Activated T-helper 1 cell treated with anti-CD3 and anti-CD28 coated beads, Interleukin-2, amount 50 U/mL, for 16 hours (primary cell): ENCODE measurements at regions not wholly inside any gene's neighbourhood (a gene's known extent, or its start where the extent isn't known, plus 50 kb on each side); places are given as distances from the start of the nearest gene placed in this dataset.
"Not testable (repeated sequence)": the region's sequence is repeated elsewhere in the genome, so short reads cannot be mapped to it uniquely, and the experiment has no call there.

Experiments used
- DNase-seq, 2 donors: peaks; one replicate each; pipeline ENCODE4 v3.0.0-alpha.2; 2020; ENCODE audit warnings: low read depth in 1 of 2, low spot score in 1 of 2

GRCh38 chr2:3037196-3038194 is 340.1 kb downstream of the EIPR1 start:
- DNase-seq: no peak

GRCh38 chr2:3036432-3037125 is 341.0 kb downstream of the EIPR1 start:
- DNase-seq: no peak

- DNase-seq: no peak
Observed at GRCh38 chr2:3035385-3036050, 342.1 kb downstream of the EIPR1 start.

GRCh38 chr2:3034856-3035255 is 342.8 kb downstream of the EIPR1 start:
- no peak for DNase-seq

GRCh38 chr2:3034396-3034795 is 343.2 kb downstream of the EIPR1 start:
- DNase-seq: no peak

- no peak for DNase-seq
Observed at GRCh38 chr2:3033315-3033714, 344.3 kb downstream of the EIPR1 start.

- DNase-seq: not testable (repeated sequence)
Observed at GRCh38 chr2:3030791-3031190, 346.8 kb downstream of the EIPR1 start.

- DNase-seq: no peak
Observed at GRCh38 chr2:3025984-3026383, 351.6 kb downstream of the EIPR1 start.

- DNase-seq: no peak
Observed at GRCh38 chr2:3025261-3025660, 352.4 kb downstream of the EIPR1 start.

GRCh38 chr2:3024401-3024935 is 353.1 kb downstream of the EIPR1 start:
- DNase-seq: no peak

- no peak for DNase-seq
Observed at GRCh38 chr2:3023531-3023930, 354.1 kb downstream of the EIPR1 start.

- no peak for DNase-seq
Observed at GRCh38 chr2:3022841-3023372, 354.7 kb downstream of the EIPR1 start.

GRCh38 chr2:3021720-3022119 is 355.9 kb downstream of the EIPR1 start:
- DNase-seq: no peak

- DNase-seq: no peak
Observed at GRCh38 chr2:3010001-3010400, 367.6 kb downstream of the EIPR1 start.

- no peak for DNase-seq
Observed at GRCh38 chr2:3009483-3009882, 368.1 kb downstream of the EIPR1 start.

- no peak for DNase-seq
Observed at GRCh38 chr2:3009005-3009404, 368.6 kb downstream of the EIPR1 start.

- DNase-seq: no peak
Observed at GRCh38 chr2:3008561-3008960, 369.1 kb downstream of the EIPR1 start.

GRCh38 chr2:3007135-3007534 is 370.5 kb downstream of the EIPR1 start:
- DNase-seq: no peak

GRCh38 chr2:3005859-3006501 is 371.6 kb downstream of the EIPR1 start:
- DNase-seq: no peak
